Small intestine (tissue), 7 donors: ENCODE measurements at regions not wholly inside any gene's neighbourhood (a gene's known extent, or its start where the extent isn't known, plus 50 kb on each side); places are given as distances from the start of the nearest gene placed in this dataset.
"Not testable (repeated sequence)": the region's sequence is repeated elsewhere in the genome, so short reads cannot be mapped to it uniquely, and the experiment has no call there.

ENCODE experiments used
- DNase-seq, 2 donors: peaks; one replicate each; pipeline versions ENCODE4 v3.0.0 to v3.0.0-alpha.2; 2013
- FAIRE-seq: peaks from 2 replicates; lab custom pipeline; 2012; peaks lifted over from hg19 to GRCh38; lab: Jason Lieb, UNC
- H3K27ac ChIP-seq, 3 donors: one replicate each; pipeline ENCODE4 v1.5.1; 2013; ENCODE audit warnings: low read length in 2 of 3, mild to moderate bottlenecking in 2 of 3, control low read depth in 1 of 3, inconsistent platforms in 1 of 3, low read depth in 1 of 3, moderate library complexity in 1 of 3
- H3K27me3 ChIP-seq, 3 donors: one replicate each; pipeline ENCODE4 v1.6.1; 2013; ENCODE audit warnings: low read length in 3 of 3, inconsistent platforms in 1 of 3; ENCODE audit not compliant: control insufficient read depth in 3 of 3, insufficient read depth in 3 of 3
- H3K36me3 ChIP-seq, 3 donors: one replicate each; pipeline ENCODE4 v1.6.1; 2013; ENCODE audit warnings: low read length in 3 of 3, inconsistent platforms in 1 of 3, low read depth in 1 of 3, mild to moderate bottlenecking in 1 of 3, moderate library complexity in 1 of 3; ENCODE audit not compliant: control insufficient read depth in 3 of 3, insufficient read depth in 2 of 3
- H3K4me1 ChIP-seq, 3 donors: one replicate each; pipeline ENCODE4 v1.6.1; 2013; ENCODE audit warnings: low read length in 2 of 3, inconsistent platforms in 1 of 3, low read depth in 1 of 3, mild to moderate bottlenecking in 1 of 3, moderate library complexity in 1 of 3; ENCODE audit not compliant: control insufficient read depth in 3 of 3, insufficient read depth in 2 of 3
- H3K4me3 ChIP-seq, 3 donors: one replicate each; pipeline ENCODE4 v1.5.1; 2013; ENCODE audit warnings: low read length in 3 of 3, control low read depth in 1 of 3, inconsistent platforms in 1 of 3, low read depth in 1 of 3, mild to moderate bottlenecking in 1 of 3, moderate library complexity in 1 of 3
- H3K9me3 ChIP-seq, 2 donors: one replicate each; pipeline ENCODE4 v1.6.1; 2013; ENCODE audit warnings: low read depth in 1 of 2, low read length in 1 of 2; ENCODE audit not compliant: control insufficient read depth in 2 of 2, insufficient read depth in 1 of 2
- WGBS, 3 donors: extraction: QIAGEN DNeasy Blood & Tissue Kit; methylation state at CpG; one replicate each; pipeline ENCODE4 v1.1.7; 2013; 5-methylcytosine and 5-hydroxymethylcytosine counted together
- donor health status: healthy with polysubstance abuse.
- donor health status: control.
- donor health status: control.
- donor health status: Bipolar disorder and iron deficiency.
- donor health status: healthy.

GRCh38 chr10:32144817-32145688, 88.8 kb upstream of the KIF5B start:
- H3K27me3 ChIP-seq: no peaks in the 10 kb centered on the region
- FAIRE-seq (no peak), DNase-seq (peak; percentile 54 to 66)
- peak overlapping the region in 1 of 3 donors; percentile 42 for H3K27ac ChIP-seq
- H3K36me3 ChIP-seq: no peaks in the 10 kb centered on the region
- H3K9me3 ChIP-seq: no peaks in the 10 kb centered on the region
- peaks cover 2 to 4% (median 3%) of the 10 kb centered on the region in 3 donors for H3K4me1 ChIP-seq
- 15 to 61% (median 46%) methylated on average over 10 of the region's 10 CpGs for WGBS, 3 donors
- no peak overlapping the region for H3K4me3 ChIP-seq

- DNase-seq (no peak), FAIRE-seq (no peak)
- 82 to 90% (median 85%) methylated on average over 7 of the region's 7 CpGs for WGBS, 3 donors
- Histone ChIP-seq H3K4me3 (no peak overlapping the region), H3K27ac (no peak overlapping the region), H3K9me3 (no peaks in the 10 kb centered on the region), H3K27me3 (no peaks in the 10 kb centered on the region), H3K4me1 (peaks cover 2 to 12% (median 10%) of the 10 kb centered on the region in 3 donors), H3K36me3 (no peaks in the 10 kb centered on the region)
These were observed 87.2 kb upstream of the KIF5B start for GRCh38 chr10:32143302-32143847.

- no peak overlapping the region for H3K4me3 ChIP-seq
- FAIRE-seq (no peak), DNase-seq (no peak)
- no peaks in the 10 kb centered on the region for H3K36me3 ChIP-seq
- H3K27ac ChIP-seq: no peak overlapping the region
- no peaks in the 10 kb centered on the region for H3K9me3 ChIP-seq
- H3K27me3 ChIP-seq: no peaks in the 10 kb centered on the region
- WGBS, 3 donors: 81 to 98% (median 82%) methylated on average over 2 of the region's 2 CpGs
- peaks cover 2 to 12% (median 10%) of the 10 kb centered on the region in 3 donors for H3K4me1 ChIP-seq
These were observed 86.4 kb upstream of the KIF5B start for GRCh38 chr10:32142646-32143045.

- H3K9me3 ChIP-seq: no peaks in the 10 kb centered on the region
- no peaks in the 10 kb centered on the region for H3K27me3 ChIP-seq
- FAIRE-seq: no peak
- 33 to 63% (median 46%) methylated on average over 12 of the region's 12 CpGs for WGBS, 3 donors
- no peak overlapping the region for H3K4me3 ChIP-seq
- no peaks in the 10 kb centered on the region for H3K36me3 ChIP-seq
- peak in 1 of 2 donors; percentile 89 for DNase-seq
- peaks cover 2 to 12% (median 10%) of the 10 kb centered on the region in 3 donors for H3K4me1 ChIP-seq
- H3K27ac ChIP-seq: peak overlapping the region in 1 of 3 donors; percentile 71
These were observed 85.0 kb upstream of the KIF5B start for GRCh38 chr10:32141018-32141807.

GRCh38 chr10:32140403-32140802, 84.2 kb upstream of the KIF5B start:
- H3K4me3 ChIP-seq: no peak overlapping the region
- peaks cover 2 to 12% (median 10%) of the 10 kb centered on the region in 3 donors for H3K4me1 ChIP-seq
- no peaks in the 10 kb centered on the region for H3K36me3 ChIP-seq
- H3K27ac ChIP-seq: peak overlapping the region in 1 of 3 donors; percentile 56
- no peaks in the 10 kb centered on the region for H3K27me3 ChIP-seq
- no peaks in the 10 kb centered on the region for H3K9me3 ChIP-seq
- WGBS, 3 donors: 84 to 93% (median 86%) methylated on average over 4 of the region's 4 CpGs
- FAIRE-seq (no peak), DNase-seq (no peak)

GRCh38 chr10:32139223-32140073, 83.2 kb upstream of the KIF5B start:
- peak overlapping the region in 1 of 3 donors; percentile 75 for H3K27ac ChIP-seq
- 37 to 47% (median 37%) methylated on average over 12 of the region's 12 CpGs for WGBS, 3 donors
- no peak for FAIRE-seq

GRCh38 chr10:32136927-32137326, 80.7 kb upstream of the KIF5B start:
- DNase-seq, H3K36me3 ChIP-seq, FAIRE-seq, H3K9me3 ChIP-seq, H3K27ac ChIP-seq, H3K4me3 ChIP-seq, H3K27me3 ChIP-seq: not testable (repeated sequence)
- peaks cover 2 to 19% (median 10%) of the 10 kb centered on the region in 3 donors for H3K4me1 ChIP-seq
- WGBS, 3 donors: 65 to 76% (median 68%) methylated on average over 7 of the region's 7 CpGs

More at GRCh38 chr10:32139223-32140073, 83.2 kb upstream of the KIF5B start:
- Histone ChIP-seq H3K4me1 (peaks cover 2 to 10% (median 8%) of the 10 kb centered on the region in 3 donors), H3K27me3 (no peaks in the 10 kb centered on the region), H3K36me3 (no peaks in the 10 kb centered on the region), H3K4me3 (no peak overlapping the region), H3K9me3 (peaks cover 0 to 5% of the 10 kb centered on the region in 2 donors)
- peak; percentile 59 to 87 for DNase-seq
